ENCODE measurements at regions not wholly inside any gene's neighbourhood (a gene's known extent, or its start where the extent isn't known, plus 50 kb on each side); places are given as distances from the start of the nearest gene placed in this dataset.

GRCh38 chr14:86708846-86709339 is 1178.9 kb downstream of the FLRT2 start (continued):
- TF ChIP-seq E2F5 (CRISPR knock-in tag; conservative IDR thresholded peaks at IDR 0.05) (no peak), ZBTB39 (CRISPR knock-in tag; IDR thresholded peaks at IDR 0.05) (no peak), ZNF761 (CRISPR knock-in tag; conservative IDR thresholded peaks at IDR 0.05) (peak; percentile 63; the same call in 1 of the 2 replicates), ZNF740 (CRISPR knock-in tag; IDR thresholded peaks at IDR 0.05) (no peak), ETV6 (CRISPR knock-in tag; conservative IDR thresholded peaks at IDR 0.05) (no peak), ZNF451 (CRISPR knock-in tag; IDR thresholded peaks at IDR 0.05) (no peak), GABPB1 (CRISPR knock-in tag; IDR thresholded peaks at IDR 0.05) (no peak; the same call in 1 of the 2 replicates), JDP2 (CRISPR knock-in tag; IDR thresholded peaks at IDR 0.05; ENCODE audit: borderline replicate concordance) (no peak), MIXL1 (CRISPR knock-in tag; IDR thresholded peaks at IDR 0.05) (peak; percentile 99), ZNF563 (CRISPR knock-in tag; IDR thresholded peaks at IDR 0.05) (no peak), KLF16 (CRISPR knock-in tag; IDR thresholded peaks at IDR 0.05) (peak in 1 of 2 experiments; percentile 83; a peak in 2 of 4 replicates), ZNF747 (CRISPR knock-in tag; IDR thresholded peaks at IDR 0.05; ENCODE audit: borderline replicate concordance) (0 out of 2 replicates have a peak, but pooled peaks have one; percentile 54), CHCHD3 (CRISPR knock-in tag; IDR thresholded peaks at IDR 0.05) (no peak), BCL6 (CRISPR knock-in tag; IDR thresholded peaks at IDR 0.05) (peak; percentile 97), ZBED4 (CRISPR knock-in tag; IDR thresholded peaks at IDR 0.05; ENCODE audit: borderline replicate concordance) (no peak), ERF (CRISPR knock-in tag; IDR thresholded peaks at IDR 0.05) (peak; percentile 86)
- TF ChIP-seq, protein P1, sequence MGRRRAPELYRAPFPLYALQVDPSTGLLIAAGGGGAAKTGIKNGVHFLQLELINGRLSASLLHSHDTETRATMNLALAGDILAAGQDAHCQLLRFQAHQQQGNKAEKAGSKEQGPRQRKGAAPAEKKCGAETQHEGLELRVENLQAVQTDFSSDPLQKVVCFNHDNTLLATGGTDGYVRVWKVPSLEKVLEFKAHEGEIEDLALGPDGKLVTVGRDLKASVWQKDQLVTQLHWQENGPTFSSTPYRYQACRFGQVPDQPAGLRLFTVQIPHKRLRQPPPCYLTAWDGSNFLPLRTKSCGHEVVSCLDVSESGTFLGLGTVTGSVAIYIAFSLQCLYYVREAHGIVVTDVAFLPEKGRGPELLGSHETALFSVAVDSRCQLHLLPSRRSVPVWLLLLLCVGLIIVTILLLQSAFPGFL (CRISPR knock-in tag; IDR thresholded peaks at IDR 0.05) = no peak
- TF ChIP-seq, protein P2, sequence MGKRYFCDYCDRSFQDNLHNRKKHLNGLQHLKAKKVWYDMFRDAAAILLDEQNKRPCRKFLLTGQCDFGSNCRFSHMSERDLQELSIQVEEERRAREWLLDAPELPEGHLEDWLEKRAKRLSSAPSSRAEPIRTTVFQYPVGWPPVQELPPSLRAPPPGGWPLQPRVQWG (CRISPR knock-in tag; IDR thresholded peaks at IDR 0.05; ENCODE audit: borderline replicate concordance, low read depth) = no peak
- TF ChIP-seq, protein P3, sequence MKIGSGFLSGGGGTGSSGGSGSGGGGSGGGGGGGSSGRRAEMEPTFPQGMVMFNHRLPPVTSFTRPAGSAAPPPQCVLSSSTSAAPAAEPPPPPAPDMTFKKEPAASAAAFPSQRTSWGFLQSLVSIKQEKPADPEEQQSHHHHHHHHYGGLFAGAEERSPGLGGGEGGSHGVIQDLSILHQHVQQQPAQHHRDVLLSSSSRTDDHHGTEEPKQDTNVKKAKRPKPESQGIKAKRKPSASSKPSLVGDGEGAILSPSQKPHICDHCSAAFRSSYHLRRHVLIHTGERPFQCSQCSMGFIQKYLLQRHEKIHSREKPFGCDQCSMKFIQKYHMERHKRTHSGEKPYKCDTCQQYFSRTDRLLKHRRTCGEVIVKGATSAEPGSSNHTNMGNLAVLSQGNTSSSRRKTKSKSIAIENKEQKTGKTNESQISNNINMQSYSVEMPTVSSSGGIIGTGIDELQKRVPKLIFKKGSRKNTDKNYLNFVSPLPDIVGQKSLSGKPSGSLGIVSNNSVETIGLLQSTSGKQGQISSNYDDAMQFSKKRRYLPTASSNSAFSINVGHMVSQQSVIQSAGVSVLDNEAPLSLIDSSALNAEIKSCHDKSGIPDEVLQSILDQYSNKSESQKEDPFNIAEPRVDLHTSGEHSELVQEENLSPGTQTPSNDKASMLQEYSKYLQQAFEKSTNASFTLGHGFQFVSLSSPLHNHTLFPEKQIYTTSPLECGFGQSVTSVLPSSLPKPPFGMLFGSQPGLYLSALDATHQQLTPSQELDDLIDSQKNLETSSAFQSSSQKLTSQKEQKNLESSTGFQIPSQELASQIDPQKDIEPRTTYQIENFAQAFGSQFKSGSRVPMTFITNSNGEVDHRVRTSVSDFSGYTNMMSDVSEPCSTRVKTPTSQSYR (CRISPR knock-in tag; IDR thresholded peaks at IDR 0.05; ENCODE audit: borderline replicate concordance) = no peak; the same call in 1 of the 2 replicates
